HG02938 (cell line): ENCODE measurements at regions not wholly inside any gene's neighbourhood (a gene's known extent, or its start where the extent isn't known, plus 50 kb on each side); places are given as distances from the start of the nearest gene placed in this dataset.

Source experiments
- ATAC-seq: cut with Tn5 transposase; IDR thresholded peaks from one replicate; pipeline ENCODE4 v1.9.1; 2021; ENCODE audit warnings: mild to moderate bottlenecking, moderate library complexity; ENCODE audit not compliant: unreplicated experiment

- no peak for ATAC-seq
These were observed 164.3 kb upstream of the PLEKHA5 start for GRCh38 chr12:18965203-18965602.

GRCh38 chr12:18966954-18967353, 162.6 kb upstream of the PLEKHA5 start:
- ATAC-seq: no peak

GRCh38 chr12:18967814-18968213, 161.7 kb upstream of the PLEKHA5 start:
- ATAC-seq: no peak

GRCh38 chr12:18969512-18969911, 160.0 kb upstream of the PLEKHA5 start:
- no peak for ATAC-seq

GRCh38 chr12:18970603-18971002, 158.9 kb upstream of the PLEKHA5 start:
- ATAC-seq: no peak

- no peak for ATAC-seq
These were observed 157.6 kb upstream of the PLEKHA5 start for GRCh38 chr12:18971932-18972331.

GRCh38 chr12:18975933-18976332, 153.6 kb upstream of the PLEKHA5 start:
- ATAC-seq: no peak

GRCh38 chr12:18979401-18980126, 150.0 kb upstream of the PLEKHA5 start:
- ATAC-seq: no peak

- peak; percentile 38 for ATAC-seq
These were observed 147.8 kb upstream of the PLEKHA5 start for GRCh38 chr12:18981732-18982131.

- peak; percentile 62 for ATAC-seq
These were observed 147.1 kb upstream of the PLEKHA5 start for GRCh38 chr12:18982226-18982949.

GRCh38 chr12:18983854-18984253, 145.7 kb upstream of the PLEKHA5 start:
- no peak for ATAC-seq

- ATAC-seq: no peak
These were observed 138.7 kb upstream of the PLEKHA5 start for GRCh38 chr12:18990856-18991255.

- ATAC-seq: no peak
These were observed 137.2 kb upstream of the PLEKHA5 start for GRCh38 chr12:18992336-18992735.

GRCh38 chr12:18998343-18999261, 130.9 kb upstream of the PLEKHA5 start:
- no peak for ATAC-seq

- no peak for ATAC-seq
These were observed 128.7 kb upstream of the PLEKHA5 start for GRCh38 chr12:19000836-19001235.

GRCh38 chr12:19002216-19002615, 127.3 kb upstream of the PLEKHA5 start:
- ATAC-seq: no peak

- no peak for ATAC-seq
These were observed 126.4 kb upstream of the PLEKHA5 start for GRCh38 chr12:19003141-19003540.

GRCh38 chr12:19003987-19004619, 125.4 kb upstream of the PLEKHA5 start:
- ATAC-seq: no peak

GRCh38 chr12:19005257-19005801, 124.2 kb upstream of the PLEKHA5 start:
- ATAC-seq: no peak

- no peak for ATAC-seq
These were observed 122.9 kb upstream of the PLEKHA5 start for GRCh38 chr12:19006626-19007137.
